KMS-11 (cell line): ENCODE measurements at regions not wholly inside any gene's neighbourhood (a gene's known extent, or its start where the extent isn't known, plus 50 kb on each side); places are given as distances from the start of the nearest gene placed in this dataset.

Experiments
- H2AFZ ChIP-seq: fragments of 200-600 bp; sonication (generic); 2 replicates; pipeline ENCODE4 v1.6.1; 2016; ENCODE audit warnings: antibody characterized with exemption, mixed run types, low read depth
- H3K27ac ChIP-seq: fragments of 200-600 bp; sonication (generic); 2 replicates; pipeline ENCODE4 v1.6.1; 2016; ENCODE audit warnings: mild to moderate bottlenecking, mixed run types
- H3K27me3 ChIP-seq: fragments of 200-600 bp; sonication (generic); 2 replicates; pipeline ENCODE4 v1.6.1; 2017; ENCODE audit warnings: mild to moderate bottlenecking, low read depth, mixed run types, moderate library complexity; ENCODE audit not compliant: insufficient read depth
- H3K36me3 ChIP-seq: fragments of 200-600 bp; sonication (generic); 2 replicates; pipeline ENCODE4 v1.6.1; 2017; ENCODE audit warnings: mild to moderate bottlenecking, mixed run types; ENCODE audit not compliant: insufficient read depth
- H3K4me1 ChIP-seq: fragments of 200-600 bp; sonication (generic); 2 replicates; pipeline ENCODE4 v1.6.1; 2016; ENCODE audit warnings: mild to moderate bottlenecking, low read depth, mixed run types; ENCODE audit not compliant: poor library complexity, severe bottlenecking
- H3K4me2 ChIP-seq: fragments of 200-600 bp; sonication (generic); 2 replicates; pipeline ENCODE4 v1.7.0; 2016; ENCODE audit warnings: mild to moderate bottlenecking, mixed run types
- H3K4me3 ChIP-seq: fragments of 200-600 bp; sonication (generic); IDR thresholded peaks from 2 replicates; pipeline ENCODE4 v1.6.1; 2017; ENCODE audit warnings: low read depth, low read length, mixed read lengths; ENCODE audit not compliant: insufficient read depth
- H3K79me2 ChIP-seq: fragments of 200-600 bp; sonication (generic); 2 replicates; pipeline ENCODE4 v1.6.1; 2016; ENCODE audit warnings: low read depth, mixed run types; ENCODE audit not compliant: insufficient read depth
- H3K9ac ChIP-seq: fragments of 200-600 bp; sonication (generic); 2 replicates; pipeline ENCODE4 v1.6.1; 2016; ENCODE audit warnings: mild to moderate bottlenecking, mixed run types
- H4K20me1 ChIP-seq: fragments of 200-600 bp; sonication (generic); 2 replicates; pipeline ENCODE4 v1.6.1; 2016; ENCODE audit warnings: mild to moderate bottlenecking, mixed run types; ENCODE audit not compliant: insufficient read depth
- TF ChIP-seq, protein P1 (sequence below): fragments of 200-600 bp; sonication (generic); conservative IDR thresholded peaks from 2 replicates; pipeline ENCODE4 v1.6.1; 2017; ENCODE audit warnings: low read depth, mild to moderate bottlenecking, antibody characterized with exemption, low read length, moderate library complexity, mixed read lengths

GRCh38 chr13:85508683-85509329, 290.4 kb downstream of the SLITRK6 start:
- Histone ChIP-seq H4K20me1 (no peaks in the 10 kb centered on the region), H3K27me3 (no peaks in the 10 kb centered on the region), H3K27ac (no peak overlapping the region), H3K4me2 (no peak overlapping the region), H3K79me2 (no peaks in the 10 kb centered on the region), H2AFZ (no peak overlapping the region), H3K4me3 (no peak overlapping the region), H3K9ac (no peak overlapping the region), H3K36me3 (no peaks in the 10 kb centered on the region), H3K4me1 (no peaks in the 10 kb centered on the region)
- TF ChIP-seq, protein P1, sequence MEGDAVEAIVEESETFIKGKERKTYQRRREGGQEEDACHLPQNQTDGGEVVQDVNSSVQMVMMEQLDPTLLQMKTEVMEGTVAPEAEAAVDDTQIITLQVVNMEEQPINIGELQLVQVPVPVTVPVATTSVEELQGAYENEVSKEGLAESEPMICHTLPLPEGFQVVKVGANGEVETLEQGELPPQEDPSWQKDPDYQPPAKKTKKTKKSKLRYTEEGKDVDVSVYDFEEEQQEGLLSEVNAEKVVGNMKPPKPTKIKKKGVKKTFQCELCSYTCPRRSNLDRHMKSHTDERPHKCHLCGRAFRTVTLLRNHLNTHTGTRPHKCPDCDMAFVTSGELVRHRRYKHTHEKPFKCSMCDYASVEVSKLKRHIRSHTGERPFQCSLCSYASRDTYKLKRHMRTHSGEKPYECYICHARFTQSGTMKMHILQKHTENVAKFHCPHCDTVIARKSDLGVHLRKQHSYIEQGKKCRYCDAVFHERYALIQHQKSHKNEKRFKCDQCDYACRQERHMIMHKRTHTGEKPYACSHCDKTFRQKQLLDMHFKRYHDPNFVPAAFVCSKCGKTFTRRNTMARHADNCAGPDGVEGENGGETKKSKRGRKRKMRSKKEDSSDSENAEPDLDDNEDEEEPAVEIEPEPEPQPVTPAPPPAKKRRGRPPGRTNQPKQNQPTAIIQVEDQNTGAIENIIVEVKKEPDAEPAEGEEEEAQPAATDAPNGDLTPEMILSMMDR = no peak

- no peaks in the 10 kb centered on the region for H4K20me1 ChIP-seq
- H3K4me3 ChIP-seq = no peak overlapping the region
- H3K79me2 ChIP-seq = no peaks in the 10 kb centered on the region
- H3K27ac ChIP-seq = no peak overlapping the region
- TF ChIP-seq, protein P1 = no peak
- no peak overlapping the region for H3K9ac ChIP-seq
- no peaks in the 10 kb centered on the region for H3K36me3 ChIP-seq
- H3K27me3 ChIP-seq = no peaks in the 10 kb centered on the region
- no peak overlapping the region for H3K4me2 ChIP-seq
- no peak overlapping the region for H2AFZ ChIP-seq
- no peaks in the 10 kb centered on the region for H3K4me1 ChIP-seq
These were observed 295.4 kb downstream of the SLITRK6 start for GRCh38 chr13:85503797-85504196.

GRCh38 chr13:85501616-85502015, 297.6 kb downstream of the SLITRK6 start:
- Histone ChIP-seq H2AFZ (no peak overlapping the region), H3K4me1 (no peaks in the 10 kb centered on the region), H3K36me3 (no peaks in the 10 kb centered on the region), H3K79me2 (no peaks in the 10 kb centered on the region), H3K27me3 (no peaks in the 10 kb centered on the region), H3K4me3 (no peak overlapping the region), H3K4me2 (no peak overlapping the region), H4K20me1 (no peaks in the 10 kb centered on the region), H3K9ac (no peak overlapping the region), H3K27ac (no peak overlapping the region)
- TF ChIP-seq, protein P1 = no peak

GRCh38 chr13:85500696-85501256, 298.4 kb downstream of the SLITRK6 start:
- TF ChIP-seq, protein P1 = no peak
- Histone ChIP-seq H3K27ac (no peak overlapping the region), H3K4me1 (no peaks in the 10 kb centered on the region), H3K79me2 (no peaks in the 10 kb centered on the region), H4K20me1 (no peaks in the 10 kb centered on the region), H3K27me3 (no peaks in the 10 kb centered on the region), H3K9ac (no peak overlapping the region), H3K4me2 (no peak overlapping the region), H3K36me3 (no peaks in the 10 kb centered on the region), H2AFZ (no peak overlapping the region), H3K4me3 (no peak overlapping the region)
